ENCODE measurements at regions not wholly inside any gene's neighbourhood (a gene's known extent, or its start where the extent isn't known, plus 50 kb on each side); places are given as distances from the start of the nearest gene placed in this dataset.

- Histone ChIP-seq H3K27ac (replicated peaks) (no peak overlapping the region), H3K27me3 (ENCODE audit: low read depth) (no peaks in the 10 kb centered on the region), H3K9me3 (replicated peaks) (no peaks in the 10 kb centered on the region), H3K4me1 (peaks cover 17% of the 10 kb centered on the region), H3K4me3 (no peak overlapping the region), H3K36me3 (no peaks in the 10 kb centered on the region)
- no peak for TF ChIP-seq CTCF (IDR thresholded peaks at IDR 0.05; ENCODE audit: borderline replicate concordance)
- no peak for DNase-seq
- intact Hi-C loops (cut with micrococcal nuclease) = no loop called here
Observed at GRCh38 chr14:61614693-61615092, 80.6 kb upstream of the HIF1A start.

GRCh38 chr14:61615743-61616523 lies 79.4 kb upstream of the HIF1A start:
- DNase-seq = no peak
- H3K27ac ChIP-seq (replicated peaks) = no peak overlapping the region
- H3K4me3 ChIP-seq = no peak overlapping the region
- no peaks in the 10 kb centered on the region for H3K36me3 ChIP-seq
- peaks cover 14% of the 10 kb centered on the region for H3K4me1 ChIP-seq
- intact Hi-C loops (cut with micrococcal nuclease) = no loop called here
- no peaks in the 10 kb centered on the region for H3K27me3 ChIP-seq (ENCODE audit: low read depth)
- H3K9me3 ChIP-seq (replicated peaks) = no peaks in the 10 kb centered on the region
- no peak for TF ChIP-seq CTCF (IDR thresholded peaks at IDR 0.05; ENCODE audit: borderline replicate concordance)

- no peak for TF ChIP-seq CTCF (IDR thresholded peaks at IDR 0.05; ENCODE audit: borderline replicate concordance)
- H3K36me3 ChIP-seq = no peaks in the 10 kb centered on the region
Observed at GRCh38 chr14:61616524-61617185, 78.7 kb upstream of the HIF1A start.

GRCh38 chr14:61618448-61618847 lies 76.9 kb upstream of the HIF1A start:
- DNase-seq = no peak
- Histone ChIP-seq H3K36me3 (no peaks in the 10 kb centered on the region), H3K4me3 (no peak overlapping the region), H3K9me3 (replicated peaks) (no peaks in the 10 kb centered on the region), H3K27ac (replicated peaks) (no peak overlapping the region), H3K27me3 (ENCODE audit: low read depth) (no peaks in the 10 kb centered on the region), H3K4me1 (peaks cover 14% of the 10 kb centered on the region)
- TF ChIP-seq CTCF (IDR thresholded peaks at IDR 0.05; ENCODE audit: borderline replicate concordance) = no peak
- intact Hi-C loops (cut with micrococcal nuclease) = no loop called here

More at GRCh38 chr14:61616524-61617185, 78.7 kb upstream of the HIF1A start:
- Histone ChIP-seq H3K27ac (replicated peaks) (no peak overlapping the region), H3K4me3 (no peak overlapping the region), H3K4me1 (peaks cover 14% of the 10 kb centered on the region), H3K9me3 (replicated peaks) (no peaks in the 10 kb centered on the region), H3K27me3 (ENCODE audit: low read depth) (no peaks in the 10 kb centered on the region)
- intact Hi-C loops (cut with micrococcal nuclease) = no loop called here
- no peak for DNase-seq

GRCh38 chr14:61619494-61619893 lies 75.8 kb upstream of the HIF1A start:
- Histone ChIP-seq H3K4me1 (peaks cover 14% of the 10 kb centered on the region), H3K27me3 (ENCODE audit: low read depth) (no peaks in the 10 kb centered on the region), H3K27ac (replicated peaks) (no peak overlapping the region), H3K4me3 (no peak overlapping the region), H3K9me3 (replicated peaks) (no peaks in the 10 kb centered on the region), H3K36me3 (no peaks in the 10 kb centered on the region)
- no peak for TF ChIP-seq CTCF (IDR thresholded peaks at IDR 0.05; ENCODE audit: borderline replicate concordance)
- intact Hi-C loops (cut with micrococcal nuclease) = no loop called here
- no peak for DNase-seq

Measured in left ventricle myocardium inferior (tissue), 1 donor.